Glutamatergic neuron (in vitro differentiated cells): ENCODE measurements at regions not wholly inside any gene's neighbourhood (a gene's known extent, or its start where the extent isn't known, plus 50 kb on each side); places are given as distances from the start of the nearest gene placed in this dataset.

Experiments used
- DNase-seq: peaks from one replicate; pipeline ENCODE4 v3.0.0; 2022
- H3K27ac Mint-ChIP-seq: one replicate; pipeline ENCODE4 v1.8.0; 2020; ENCODE audit warnings: mild to moderate bottlenecking, mixed read lengths, inconsistent platforms; ENCODE audit not compliant: unreplicated experiment
- H3K27me3 Mint-ChIP-seq: one replicate; pipeline ENCODE4 v1.8.0; 2020; ENCODE audit warnings: mild to moderate bottlenecking, moderate library complexity, mixed read lengths, inconsistent platforms; ENCODE audit not compliant: unreplicated experiment
- H3K36me3 Mint-ChIP-seq: one replicate; pipeline ENCODE4 v1.8.0; 2020; ENCODE audit warnings: mild to moderate bottlenecking, mixed read lengths, inconsistent platforms; ENCODE audit not compliant: unreplicated experiment
- H3K4me1 Mint-ChIP-seq: one replicate; pipeline ENCODE4 v1.8.0; 2020; ENCODE audit warnings: mild to moderate bottlenecking, low read depth, mixed read lengths, inconsistent platforms; ENCODE audit not compliant: unreplicated experiment
- H3K4me3 Mint-ChIP-seq: one replicate; pipeline ENCODE4 v1.8.0; 2020; ENCODE audit warnings: mild to moderate bottlenecking, mixed read lengths, inconsistent platforms; ENCODE audit not compliant: unreplicated experiment
- H3K9me3 Mint-ChIP-seq: one replicate; pipeline ENCODE4 v1.8.0; 2020; ENCODE audit warnings: mild to moderate bottlenecking, moderate library complexity, mixed read lengths, inconsistent platforms; ENCODE audit not compliant: unreplicated experiment
- CTCF ChIP-seq: fragments of 200-600 bp; sonication (generic); IDR thresholded peaks from one replicate; pipeline ENCODE4 v1.5.0; 2021; ENCODE audit not compliant: partially characterized antibody, unreplicated experiment

DNA sequence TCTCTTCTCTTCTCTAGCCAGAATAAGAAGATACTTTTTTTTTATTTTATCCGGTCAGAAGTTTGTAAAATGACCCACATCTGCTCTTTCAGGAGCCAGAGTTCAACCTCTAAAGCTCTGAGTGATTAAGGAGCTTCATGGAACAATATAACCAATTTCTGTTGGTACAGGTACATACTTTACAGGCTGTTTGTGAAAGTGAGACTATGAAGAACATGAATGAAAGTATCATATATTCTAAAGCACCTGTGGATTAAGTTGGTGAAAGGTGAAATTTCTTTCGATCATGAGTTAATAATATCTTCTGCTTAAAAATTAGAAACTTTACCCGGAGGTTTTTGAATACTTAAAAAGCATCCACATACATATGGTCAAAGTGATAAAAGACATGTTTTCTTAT, 65.2 kb downstream of the DMRT2 start:
- H3K4me1 Mint-ChIP-seq: no peaks in the 10 kb centered on the region
- no peak overlapping the region for H3K4me3 Mint-ChIP-seq
- H3K36me3 Mint-ChIP-seq: no peaks in the 10 kb centered on the region
- peaks cover 2% of the 10 kb centered on the region for H3K27me3 Mint-ChIP-seq
- H3K9me3 Mint-ChIP-seq: no peaks in the 10 kb centered on the region
- no peak overlapping the region for H3K27ac Mint-ChIP-seq
- DNase-seq: no peak
- TF ChIP-seq CTCF: no peak

DNA sequence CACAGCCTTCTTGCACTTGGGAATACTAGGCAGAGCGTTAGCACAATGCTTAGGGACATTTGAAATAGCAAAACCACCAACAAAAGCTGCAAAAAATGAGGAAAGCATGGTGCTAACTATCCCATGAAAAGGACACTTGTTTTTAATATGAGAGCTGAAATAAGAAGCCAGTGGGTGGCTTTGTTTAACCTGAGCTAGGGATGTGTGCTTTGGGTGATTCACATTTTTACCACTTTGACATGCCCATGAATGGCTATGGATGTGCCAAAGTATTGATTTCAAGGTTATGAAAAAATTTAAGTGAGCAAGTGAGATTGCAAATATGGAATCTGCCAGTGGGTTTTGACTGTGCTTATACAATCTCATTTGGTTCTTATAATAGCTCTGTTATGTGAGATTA, 67.3 kb downstream of the DMRT2 start:
- no peak for DNase-seq
- H3K36me3 Mint-ChIP-seq: no peaks in the 10 kb centered on the region

DNA sequence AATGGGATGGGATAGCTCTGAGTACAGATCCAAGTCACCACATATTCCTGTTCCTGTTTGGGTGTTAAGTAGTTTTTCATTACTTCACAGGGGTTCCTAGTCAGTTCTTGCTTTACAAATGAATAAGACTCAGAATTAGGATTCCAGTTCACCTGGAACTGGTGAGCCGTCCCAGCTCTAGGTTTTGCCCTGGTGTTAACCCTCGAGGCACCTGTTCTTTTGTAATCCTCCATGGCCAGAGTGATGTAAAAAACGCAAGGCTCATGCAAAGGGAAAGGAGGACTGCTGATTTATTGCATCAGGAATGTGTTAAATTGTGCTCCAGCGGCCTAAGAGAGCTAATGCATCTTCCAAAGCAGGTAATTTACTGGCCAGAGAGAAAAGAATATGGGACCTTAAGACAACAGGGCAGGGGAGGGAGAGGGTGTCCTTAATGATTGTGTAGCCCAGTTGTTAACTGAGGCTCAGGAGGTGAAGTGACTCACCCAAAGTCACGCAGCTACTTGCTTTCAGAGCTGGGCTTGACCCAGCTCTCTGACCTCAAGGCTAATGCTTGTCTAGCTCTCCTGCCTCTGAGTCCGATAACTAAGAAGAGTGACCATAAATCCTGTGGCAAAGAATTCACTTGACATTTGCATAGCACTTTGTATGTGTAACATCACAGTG, 70.5 kb downstream of the DMRT2 start:
- DNase-seq: no peak

More for the DNA sequence above, 67.3 kb downstream of the DMRT2 start:
- no peaks in the 10 kb centered on the region for H3K4me1 Mint-ChIP-seq
- no peaks in the 10 kb centered on the region for H3K9me3 Mint-ChIP-seq
- peaks cover 3% of the 10 kb centered on the region for H3K27me3 Mint-ChIP-seq
- H3K27ac Mint-ChIP-seq: no peak overlapping the region
- no peak for TF ChIP-seq CTCF
- H3K4me3 Mint-ChIP-seq: no peak overlapping the region

DNA sequence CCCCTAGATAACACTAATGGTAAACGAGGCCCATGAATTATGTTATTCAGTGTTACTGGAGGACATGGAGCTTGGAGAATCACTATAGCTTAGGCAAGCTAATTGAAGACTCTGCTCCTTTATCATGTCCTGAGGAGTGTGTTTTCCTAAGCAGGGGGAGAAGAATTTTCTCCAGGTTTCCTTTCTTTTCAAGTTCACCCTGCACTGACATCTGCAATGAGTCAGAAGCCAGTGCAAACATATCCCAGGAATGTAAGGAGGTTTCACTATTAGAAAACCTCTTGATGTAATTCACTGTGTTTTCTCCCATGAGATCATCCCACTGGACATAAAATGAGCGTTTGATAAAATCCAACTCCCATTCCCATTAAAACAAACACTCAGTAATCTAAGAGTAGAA, 75.6 kb downstream of the DMRT2 start:
- no peak overlapping the region for H3K27ac Mint-ChIP-seq
- H3K9me3 Mint-ChIP-seq: no peaks in the 10 kb centered on the region
- H3K36me3 Mint-ChIP-seq: no peaks in the 10 kb centered on the region
- no peaks in the 10 kb centered on the region for H3K4me1 Mint-ChIP-seq
- H3K27me3 Mint-ChIP-seq: peaks cover 1% of the 10 kb centered on the region
- no peak overlapping the region for H3K4me3 Mint-ChIP-seq
- no peak for TF ChIP-seq CTCF
- no peak for DNase-seq

More for the DNA sequence above, 70.5 kb downstream of the DMRT2 start:
- no peak for TF ChIP-seq CTCF
- no peaks in the 10 kb centered on the region for H3K4me1 Mint-ChIP-seq
- no peaks in the 10 kb centered on the region for H3K9me3 Mint-ChIP-seq
- peaks cover 1% of the 10 kb centered on the region for H3K27me3 Mint-ChIP-seq
- no peak overlapping the region for H3K27ac Mint-ChIP-seq
- H3K36me3 Mint-ChIP-seq: no peaks in the 10 kb centered on the region
- no peak overlapping the region for H3K4me3 Mint-ChIP-seq

DNA sequence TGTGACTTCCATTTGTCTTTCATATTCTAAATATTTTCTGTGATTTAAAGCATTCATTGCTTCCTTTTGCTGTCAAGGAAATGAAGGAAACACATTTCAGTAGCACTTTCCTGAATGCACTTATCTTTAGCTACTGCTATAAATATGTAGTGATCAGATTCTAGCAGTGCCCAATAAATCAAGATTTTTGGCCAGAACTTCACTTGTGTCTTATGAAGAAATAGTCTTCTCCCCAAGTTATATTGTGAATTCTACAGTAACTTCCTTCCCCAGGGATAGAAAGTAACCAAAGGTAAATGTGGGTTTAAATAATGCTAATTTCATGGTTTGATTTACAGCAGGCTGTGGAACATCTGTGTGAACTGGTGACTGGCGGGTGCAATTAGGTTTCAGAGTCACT, 77.9 kb downstream of the DMRT2 start:
- H3K4me3 Mint-ChIP-seq: no peak overlapping the region
- H3K4me1 Mint-ChIP-seq: no peaks in the 10 kb centered on the region
- peaks cover 1% of the 10 kb centered on the region for H3K27me3 Mint-ChIP-seq
- DNase-seq: no peak
- no peak overlapping the region for H3K27ac Mint-ChIP-seq
- H3K9me3 Mint-ChIP-seq: no peaks in the 10 kb centered on the region
- no peak for TF ChIP-seq CTCF
- no peaks in the 10 kb centered on the region for H3K36me3 Mint-ChIP-seq
